H9 (cell line): ENCODE measurements at regions not wholly inside any gene's neighbourhood (a gene's known extent, or its start where the extent isn't known, plus 50 kb on each side); places are given as distances from the start of the nearest gene placed in this dataset.
"Not testable (repeated sequence)": the region's sequence is repeated elsewhere in the genome, so short reads cannot be mapped to it uniquely, and the experiment has no call there.

Source experiments
- DNase-seq: peaks from one replicate; pipeline ENCODE4 v3.0.0-alpha.2; 2017
- H2AFZ ChIP-seq: one replicate; pipeline ENCODE4 v1.6.1; 2013; ENCODE audit warnings: mild to moderate bottlenecking, low read length, control low read depth, moderate library complexity
- H2AK5ac ChIP-seq: 2 replicates; pipeline ENCODE4 v1.6.1; 2013; ENCODE audit warnings: low read length, control low read depth, mixed read lengths; ENCODE audit not compliant: insufficient read length
- H2BK120ac ChIP-seq: one replicate; pipeline ENCODE4 v1.6.1; 2013; ENCODE audit warnings: low read depth, mild to moderate bottlenecking, low read length, control low read depth, inconsistent platforms; ENCODE audit not compliant: poor library complexity, severe bottlenecking
- H2BK12ac ChIP-seq: 2 replicates; pipeline ENCODE4 v1.6.1; 2013; ENCODE audit warnings: low read length, control low read depth, mixed read lengths, low read depth; ENCODE audit not compliant: insufficient read length
- H2BK15ac ChIP-seq: 2 replicates; pipeline ENCODE4 v1.6.1; 2013; ENCODE audit warnings: low read depth, low read length, control low read depth
- H2BK20ac ChIP-seq: one replicate; pipeline ENCODE4 v1.6.1; 2013; ENCODE audit warnings: low read depth, mild to moderate bottlenecking, low read length, control low read depth, inconsistent platforms; ENCODE audit not compliant: poor library complexity, severe bottlenecking
- H2BK5ac ChIP-seq: 2 replicates; pipeline ENCODE4 v1.6.1; 2013; ENCODE audit warnings: low read length, control low read depth, mixed read lengths; ENCODE audit not compliant: insufficient read length
- H3K14ac ChIP-seq: 2 replicates; pipeline ENCODE4 v1.6.1; 2013; ENCODE audit warnings: low read length, control low read depth; ENCODE audit not compliant: insufficient read depth
- H3K18ac ChIP-seq: 2 replicates; pipeline ENCODE4 v1.6.1; 2013; ENCODE audit warnings: low read depth, mild to moderate bottlenecking, mixed read lengths, low read length, control low read depth; ENCODE audit not compliant: insufficient read length
- H3K23ac ChIP-seq: 2 replicates; pipeline ENCODE4 v1.6.1; 2013; ENCODE audit warnings: low read length, control low read depth, mixed read lengths, low read depth; ENCODE audit not compliant: insufficient read length
- H3K23me2 ChIP-seq: 2 replicates; pipeline ENCODE4 v1.6.1; 2013; ENCODE audit warnings: low read depth, mild to moderate bottlenecking, mixed read lengths, low read length, control low read depth; ENCODE audit not compliant: insufficient read length, poor library complexity, severe bottlenecking
- H3K27ac ChIP-seq: 2 replicates; pipeline ENCODE4 v1.5.1; 2013; ENCODE audit warnings: low read length, control low read depth, mixed read lengths, low read depth; ENCODE audit not compliant: insufficient read length
- H3K27me3 ChIP-seq: 2 replicates; pipeline ENCODE4 v1.6.1; 2013; ENCODE audit warnings: low read length, control low read depth, inconsistent platforms; ENCODE audit not compliant: insufficient read depth
- H3K4ac ChIP-seq: 2 replicates; pipeline ENCODE4 v1.6.1; 2013; ENCODE audit warnings: low read depth, mild to moderate bottlenecking, control low read depth, inconsistent platforms, low read length, moderate library complexity
- H3K4me1 ChIP-seq: 2 replicates; pipeline ENCODE4 v1.6.1; 2013; ENCODE audit warnings: low read length, control low read depth, inconsistent platforms; ENCODE audit not compliant: insufficient read depth
- H3K4me2 ChIP-seq: 2 replicates; pipeline ENCODE4 v1.6.1; 2013; ENCODE audit warnings: low read length, control low read depth, mixed read lengths; ENCODE audit not compliant: insufficient read length, insufficient read depth
- H3K56ac ChIP-seq: 2 replicates; pipeline ENCODE4 v1.6.1; 2013; ENCODE audit warnings: low read depth, mild to moderate bottlenecking, mixed read lengths, low read length, control low read depth; ENCODE audit not compliant: insufficient read length
- H3K79me1 ChIP-seq: 2 replicates; pipeline ENCODE4 v1.6.1; 2013; ENCODE audit warnings: low read depth, mild to moderate bottlenecking, moderate library complexity, low read length, control low read depth, inconsistent platforms; ENCODE audit not compliant: insufficient read depth, poor library complexity, severe bottlenecking
- H3K79me2 ChIP-seq: 2 replicates; pipeline ENCODE4 v1.6.1; 2013; ENCODE audit warnings: low read length, control low read depth, inconsistent platforms; ENCODE audit not compliant: insufficient read depth
- H3K9ac ChIP-seq: 2 replicates; pipeline ENCODE4 v1.6.1; 2013; ENCODE audit warnings: low read length, control low read depth, mixed read lengths; ENCODE audit not compliant: insufficient read length; ENCODE audit errors: extremely low read depth
- H3K9me3 ChIP-seq: one replicate; pipeline ENCODE4 v1.6.1; 2013; ENCODE audit warnings: low read depth, low read length, inconsistent platforms; ENCODE audit not compliant: control insufficient read depth
- H3T11ph ChIP-seq: one replicate; pipeline ENCODE4 v1.6.1; 2013; ENCODE audit warnings: mild to moderate bottlenecking, low read length, control low read depth, inconsistent platforms
- H4K20me1 ChIP-seq: one replicate; pipeline ENCODE4 v1.6.1; 2013; ENCODE audit not compliant: control insufficient read depth, insufficient read length, insufficient read depth
- H4K5ac ChIP-seq: 2 replicates; pipeline ENCODE4 v1.6.1; 2013; ENCODE audit warnings: low read depth, mild to moderate bottlenecking, mixed read lengths, low read length, control low read depth; ENCODE audit not compliant: insufficient read length
- H4K8ac ChIP-seq: replicated peaks from 2 replicates; pipeline ENCODE4 v1.6.1; 2013; ENCODE audit warnings: low read length, control low read depth, mixed read lengths, low read depth; ENCODE audit not compliant: insufficient read length
- H4K91ac ChIP-seq: 2 replicates; pipeline ENCODE4 v1.6.1; 2013; ENCODE audit warnings: low read depth, mild to moderate bottlenecking, moderate library complexity, mixed read lengths, low read length, control low read depth; ENCODE audit not compliant: insufficient read length
- H3K27ac Mint-ChIP-seq, 3 experiments: 2 replicates in 2 of 3; 3 replicates in 1 of 3; pipeline ENCODE4 v1.8.0; 2020 to 2021; ENCODE audit warnings: mixed read lengths in 3 of 3, mild to moderate bottlenecking in 1 of 3, moderate library complexity in 1 of 3
- H3K27me3 Mint-ChIP-seq: 2 replicates; pipeline ENCODE4 v1.8.0; 2021; ENCODE audit warnings: low read depth, mild to moderate bottlenecking, moderate library complexity, mixed read lengths
- H3K36me3 Mint-ChIP-seq, 3 experiments: 2 replicates in 2 of 3; 3 replicates in 1 of 3; pipeline ENCODE4 v1.8.0; 2020 to 2021; ENCODE audit warnings: low read depth in 3 of 3, mixed read lengths in 3 of 3; ENCODE audit not compliant: insufficient read depth in 1 of 3
- H3K4me1 Mint-ChIP-seq, 2 experiments: 2 replicates each; pipeline ENCODE4 v1.8.0; 2020; ENCODE audit warnings: mixed read lengths in 2 of 2
- H3K4me3 Mint-ChIP-seq, 2 experiments: 2 replicates in 1 of 2; 3 replicates in 1 of 2; pipeline ENCODE4 v1.8.0; 2020 to 2021; ENCODE audit warnings: mild to moderate bottlenecking in 2 of 2, mixed read lengths in 2 of 2, moderate library complexity in 1 of 2
- H3K9me3 Mint-ChIP-seq, 2 experiments: 2 replicates in 1 of 2; 3 replicates in 1 of 2; pipeline ENCODE4 v1.8.0; 2020; ENCODE audit warnings: mild to moderate bottlenecking in 2 of 2, mixed read lengths in 2 of 2, moderate library complexity in 1 of 2
- WGBS: extraction: QIAGEN DNeasy Blood & Tissue Kit; methylation state at CpG from one replicate; pipeline ENCODE4 v1.1.7; 2013; ENCODE audit warnings: missing lambda C conversion rate, low lambda C conversion rate, mixed read lengths; ENCODE audit not compliant: insufficient read length; ENCODE audit errors: extremely low coverage; 5-methylcytosine and 5-hydroxymethylcytosine counted together
- TF ChIP-seq, protein P1 (sequence below): fragments of 200-600 bp; sonication (generic); conservative IDR thresholded peaks from 3 replicates; pipeline ENCODE4 v1.8.0; 2021; ENCODE audit warnings: antibody characterized with exemption, mild to moderate bottlenecking

DNA sequence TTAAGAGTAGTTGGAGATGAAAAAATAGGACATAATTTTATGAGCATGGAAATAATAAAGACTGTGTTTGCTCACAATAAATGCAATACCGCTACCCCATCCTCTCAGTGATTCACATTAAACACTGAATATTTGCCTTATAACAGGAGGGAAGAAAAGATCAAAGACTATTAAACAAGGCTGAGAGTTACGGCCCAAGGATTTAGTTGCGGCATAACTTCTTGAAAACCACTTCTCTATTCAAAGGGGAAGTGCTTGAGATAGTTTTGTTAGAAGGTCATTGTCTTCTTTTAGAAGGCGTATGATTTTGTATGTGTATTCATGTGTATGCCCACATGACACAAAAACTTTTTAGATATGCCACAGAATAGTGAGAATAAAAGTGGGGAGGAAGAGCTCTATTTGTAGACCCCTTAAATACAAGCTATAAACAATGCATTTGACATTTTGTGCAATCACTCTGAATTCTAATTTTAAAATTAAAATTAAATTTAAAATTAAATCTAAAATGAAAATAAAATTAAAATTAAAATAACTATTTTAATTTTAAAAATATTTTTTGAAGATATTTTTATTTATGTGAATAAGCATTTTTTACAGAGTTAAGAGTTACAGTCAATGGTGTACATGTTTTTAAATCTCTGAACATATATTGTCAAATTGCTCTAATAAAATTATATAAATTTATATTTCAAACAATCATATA lies 986.6 kb upstream of the ADAMTS5 start:
- no peaks in the 10 kb centered on the region for H3K79me1 ChIP-seq
- H3K36me3 Mint-ChIP-seq: peaks cover 0 to 6% (median 5%) of the 10 kb centered on the region in 3 experiments
- no peaks in the 10 kb centered on the region for H4K20me1 ChIP-seq
- H3K9ac ChIP-seq: no peak overlapping the region
- H2AFZ ChIP-seq: no peak overlapping the region
- no peak overlapping the region for H3K4me3 Mint-ChIP-seq
- H3K4me2 ChIP-seq: no peak overlapping the region
- no peaks in the 10 kb centered on the region for H3K9me3 ChIP-seq
- no peak overlapping the region for H2BK15ac ChIP-seq
- no peak overlapping the region for H2BK20ac ChIP-seq
- no peak overlapping the region for H4K91ac ChIP-seq
- peaks cover 3 to 6% of the 10 kb centered on the region in 2 experiments; a peak in 3 of 5 replicates for H3K9me3 Mint-ChIP-seq
- no peak overlapping the region for H3K14ac ChIP-seq
- H3T11ph ChIP-seq: no peak overlapping the region
- H2BK5ac ChIP-seq: no peak overlapping the region
- no peak overlapping the region for H4K5ac ChIP-seq
- TF ChIP-seq, protein P1, sequence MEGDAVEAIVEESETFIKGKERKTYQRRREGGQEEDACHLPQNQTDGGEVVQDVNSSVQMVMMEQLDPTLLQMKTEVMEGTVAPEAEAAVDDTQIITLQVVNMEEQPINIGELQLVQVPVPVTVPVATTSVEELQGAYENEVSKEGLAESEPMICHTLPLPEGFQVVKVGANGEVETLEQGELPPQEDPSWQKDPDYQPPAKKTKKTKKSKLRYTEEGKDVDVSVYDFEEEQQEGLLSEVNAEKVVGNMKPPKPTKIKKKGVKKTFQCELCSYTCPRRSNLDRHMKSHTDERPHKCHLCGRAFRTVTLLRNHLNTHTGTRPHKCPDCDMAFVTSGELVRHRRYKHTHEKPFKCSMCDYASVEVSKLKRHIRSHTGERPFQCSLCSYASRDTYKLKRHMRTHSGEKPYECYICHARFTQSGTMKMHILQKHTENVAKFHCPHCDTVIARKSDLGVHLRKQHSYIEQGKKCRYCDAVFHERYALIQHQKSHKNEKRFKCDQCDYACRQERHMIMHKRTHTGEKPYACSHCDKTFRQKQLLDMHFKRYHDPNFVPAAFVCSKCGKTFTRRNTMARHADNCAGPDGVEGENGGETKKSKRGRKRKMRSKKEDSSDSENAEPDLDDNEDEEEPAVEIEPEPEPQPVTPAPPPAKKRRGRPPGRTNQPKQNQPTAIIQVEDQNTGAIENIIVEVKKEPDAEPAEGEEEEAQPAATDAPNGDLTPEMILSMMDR: no peak
- no peaks in the 10 kb centered on the region for H3K27me3 ChIP-seq
- H2AK5ac ChIP-seq: no peak overlapping the region
- no peak overlapping the region for H3K27ac Mint-ChIP-seq
- no peaks in the 10 kb centered on the region for H3K23me2 ChIP-seq
- no peaks in the 10 kb centered on the region for H3K4me1 ChIP-seq
- H2BK12ac ChIP-seq: no peak overlapping the region
- no peak overlapping the region for H4K8ac ChIP-seq
- H3K27ac ChIP-seq: no peak overlapping the region
- H3K79me2 ChIP-seq: no peaks in the 10 kb centered on the region
- H3K23ac ChIP-seq: no peak overlapping the region
- no peak overlapping the region for H2BK120ac ChIP-seq
- WGBS: no CpG with 5 or more reads among the region's 4 CpGs
- no peaks in the 10 kb centered on the region for H3K27me3 Mint-ChIP-seq
- no peak overlapping the region for H3K56ac ChIP-seq
- H3K4me1 Mint-ChIP-seq: peaks cover 4 to 14% of the 10 kb centered on the region in 2 experiments; a peak in 3 of 4 replicates
- no peak overlapping the region for H3K4ac ChIP-seq
- no peak for DNase-seq
- no peak overlapping the region for H3K18ac ChIP-seq

DNA sequence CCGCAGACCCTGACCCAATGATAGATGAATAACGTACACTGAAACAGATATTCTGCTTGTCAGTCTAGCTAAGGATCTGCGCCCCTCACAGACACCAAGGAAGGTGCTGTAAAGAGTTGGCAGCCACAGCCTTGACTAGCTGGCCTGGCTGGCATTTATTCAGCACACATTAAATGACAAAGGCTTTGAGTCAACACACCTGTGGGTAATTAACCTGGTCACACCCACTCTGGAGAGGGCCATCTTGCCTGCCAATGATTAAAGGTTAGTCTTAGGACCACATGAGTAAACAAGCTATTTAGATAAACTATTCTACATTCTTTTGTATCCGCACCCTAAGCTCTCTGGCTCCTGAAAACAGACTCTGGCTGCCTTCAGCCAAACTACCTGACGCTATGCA lies 982.2 kb upstream of the ADAMTS5 start:
- DNase-seq: peak; percentile 64

More for the DNA sequence above, 982.2 kb upstream of the ADAMTS5 start:
- H3K23ac ChIP-seq, H4K8ac ChIP-seq, H3K9ac ChIP-seq, H3K27ac ChIP-seq, H2BK20ac ChIP-seq, H4K91ac ChIP-seq, H3K18ac ChIP-seq, H3K14ac ChIP-seq, H4K5ac ChIP-seq, H3K23me2 ChIP-seq, H4K20me1 ChIP-seq, H3T11ph ChIP-seq, H3K79me1 ChIP-seq, H3K4me3 Mint-ChIP-seq, H3K4ac ChIP-seq, H2AK5ac ChIP-seq, H3K9me3 ChIP-seq, H2BK15ac ChIP-seq, H2AFZ ChIP-seq, H3K56ac ChIP-seq, H2BK120ac ChIP-seq, H3K4me2 ChIP-seq, H3K27me3 Mint-ChIP-seq, H3K27me3 ChIP-seq, H3K79me2 ChIP-seq, H2BK5ac ChIP-seq, H3K4me1 ChIP-seq, H2BK12ac ChIP-seq: not testable (repeated sequence)
- Mint-ChIP-seq H3K4me1 (peaks cover 4 to 11% of the 10 kb centered on the region in 2 experiments; a peak in 3 of 4 replicates), H3K9me3 (peaks cover 10 to 13% of the 10 kb centered on the region in 2 experiments; a peak in 4 of 5 replicates), H3K36me3 (peaks cover 0 to 11% (median 6%) of the 10 kb centered on the region in 3 experiments), H3K27ac (peak overlapping the region; percentile 12 to 38 (median 17); a peak in 5 of 7 replicates)
- no CpG with 5 or more reads among the region's 5 CpGs for WGBS
